GM21825 (cell line): ENCODE measurements at regions not wholly inside any gene's neighbourhood (a gene's known extent, or its start where the extent isn't known, plus 50 kb on each side); places are given as distances from the start of the nearest gene placed in this dataset.
A peak's percentile ranks its signal among the peaks of the same experiment; 100 is the strongest.
"Not testable (repeated sequence)": the region's sequence is repeated elsewhere in the genome, so short reads cannot be mapped to it uniquely, and the experiment has no call there.

Experiments
- ATAC-seq: cut with Tn5 transposase; IDR thresholded peaks from one replicate; pipeline ENCODE4 v1.9.1; 2021; ENCODE audit warnings: mild to moderate bottlenecking, moderate library complexity; ENCODE audit not compliant: unreplicated experiment

DNA sequence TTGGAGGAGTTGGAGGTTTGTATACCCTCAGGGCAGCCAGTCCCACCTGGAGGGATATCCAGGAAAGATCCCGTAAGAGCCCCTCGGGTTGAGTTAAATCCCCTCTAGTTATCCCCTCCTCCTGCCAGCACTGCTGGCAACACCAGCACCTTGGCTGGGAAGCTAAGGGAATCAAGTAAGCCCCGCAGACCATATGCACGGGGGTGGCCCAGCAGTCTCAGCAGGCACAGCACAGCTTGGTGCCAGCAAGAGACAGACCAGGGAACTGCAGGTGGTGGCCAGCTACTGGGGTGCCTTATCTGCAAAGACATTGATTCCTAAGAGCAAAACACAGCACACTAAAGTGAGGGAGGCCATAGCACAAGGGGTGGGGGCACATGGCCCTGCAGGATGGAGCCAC lies 173.8 kb downstream of the GOLGA6L4 start:
- not testable (repeated sequence) for ATAC-seq

GRCh38 chr15:84421513-84422181 lies 179.2 kb upstream of the ZSCAN2 start:
- not testable (repeated sequence) for ATAC-seq

DNA sequence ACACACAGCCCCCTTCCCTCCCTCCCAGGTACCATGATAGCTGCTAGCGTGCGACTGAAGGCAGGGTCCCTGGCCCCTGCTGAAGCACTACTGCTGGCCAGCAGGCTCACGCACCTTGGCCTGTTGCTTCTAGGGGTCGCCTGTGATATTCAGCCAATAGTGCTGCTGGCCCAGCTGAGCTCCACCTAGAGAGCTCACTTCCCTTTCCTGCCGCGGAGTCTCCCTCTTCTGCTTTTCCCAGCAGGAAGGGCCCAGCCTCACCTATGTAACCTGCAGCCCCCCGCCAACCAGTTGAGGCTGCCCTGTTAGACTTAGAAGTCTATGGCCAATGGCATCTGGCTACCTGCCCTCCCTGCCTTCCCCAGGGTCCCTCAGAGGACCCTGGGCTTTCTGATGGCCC lies 175.5 kb upstream of the ZSCAN2 start:
- not testable (repeated sequence) for ATAC-seq

- ATAC-seq: not testable (repeated sequence)
These were observed 127.4 kb upstream of the ZSCAN2 start for GRCh38 chr15:84473305-84473877.

- not testable (repeated sequence) for ATAC-seq
These were observed 124.3 kb upstream of the ZSCAN2 start for GRCh38 chr15:84476364-84477033.

DNA sequence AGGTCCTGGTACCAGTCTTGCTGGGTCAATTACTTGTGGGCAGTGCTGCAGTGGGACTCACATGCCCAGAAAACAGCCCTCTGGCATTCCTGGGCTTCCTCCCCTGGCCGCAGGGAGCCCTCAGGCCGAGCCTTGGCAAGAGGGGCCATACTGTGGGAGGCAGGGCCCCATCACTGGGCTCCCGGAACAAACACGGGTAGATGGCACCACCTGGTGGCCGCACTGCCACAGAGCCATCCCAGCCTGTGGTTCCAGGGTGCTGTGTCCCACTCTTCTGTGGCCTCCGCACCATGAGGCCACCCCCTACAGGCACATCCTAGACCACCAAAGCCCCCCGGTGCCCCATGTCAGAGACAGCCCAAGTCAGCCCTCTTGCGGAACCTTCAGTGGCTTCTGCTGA lies 123.3 kb upstream of the ZSCAN2 start:
- ATAC-seq: peak; percentile 88

DNA sequence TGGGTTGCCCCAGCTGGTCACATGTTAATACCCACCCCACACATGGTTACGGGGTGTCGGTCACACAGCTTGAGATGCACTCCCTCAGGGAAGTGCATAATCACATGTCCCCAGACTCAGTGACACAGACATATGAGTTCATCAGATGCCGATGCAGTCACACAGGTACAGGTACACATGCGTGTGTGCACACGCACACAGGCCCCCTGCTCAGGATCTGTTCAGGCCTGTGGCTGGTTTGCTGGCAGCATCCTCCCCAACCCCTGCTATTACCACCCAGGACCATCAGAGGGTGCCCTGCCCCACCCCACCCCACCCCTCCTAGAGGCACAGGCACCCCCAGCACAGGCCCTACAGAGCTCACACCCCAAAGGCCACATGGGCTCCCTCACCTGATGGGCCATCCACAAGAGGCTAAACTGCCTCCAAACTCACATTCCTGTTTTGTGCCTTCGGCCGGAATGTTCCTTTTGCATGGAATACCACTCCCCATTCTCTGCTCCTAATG lies 120.6 kb upstream of the ZSCAN2 start:
- not testable (repeated sequence) for ATAC-seq

DNA sequence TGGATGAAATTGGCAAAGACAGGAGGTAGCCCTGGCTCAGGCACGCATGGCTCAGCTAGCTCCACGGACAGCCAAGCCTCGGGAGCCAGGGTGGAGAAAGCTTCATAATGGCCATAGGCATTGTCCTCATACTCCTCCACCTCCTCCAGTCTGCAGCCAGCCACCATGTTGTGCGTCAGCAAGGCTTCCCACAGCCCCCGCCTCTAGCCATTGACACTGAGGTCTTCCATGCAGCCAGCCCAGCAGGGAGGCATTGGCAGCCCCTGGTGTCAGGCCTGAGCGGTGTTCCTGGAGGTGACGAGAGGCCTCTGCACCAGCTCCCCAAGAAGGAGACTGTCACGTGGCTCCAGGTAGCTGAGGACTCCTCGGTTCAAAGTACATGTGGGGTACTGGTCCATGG lies 117.0 kb upstream of the ZSCAN2 start:
- not testable (repeated sequence) for ATAC-seq

GRCh38 chr15:84500165-84500889 lies 100.5 kb upstream of the ZSCAN2 start:
- ATAC-seq: not testable (repeated sequence)

- ATAC-seq: not testable (repeated sequence)
These were observed 97.7 kb upstream of the ZSCAN2 start for GRCh38 chr15:84503101-84503500.

DNA sequence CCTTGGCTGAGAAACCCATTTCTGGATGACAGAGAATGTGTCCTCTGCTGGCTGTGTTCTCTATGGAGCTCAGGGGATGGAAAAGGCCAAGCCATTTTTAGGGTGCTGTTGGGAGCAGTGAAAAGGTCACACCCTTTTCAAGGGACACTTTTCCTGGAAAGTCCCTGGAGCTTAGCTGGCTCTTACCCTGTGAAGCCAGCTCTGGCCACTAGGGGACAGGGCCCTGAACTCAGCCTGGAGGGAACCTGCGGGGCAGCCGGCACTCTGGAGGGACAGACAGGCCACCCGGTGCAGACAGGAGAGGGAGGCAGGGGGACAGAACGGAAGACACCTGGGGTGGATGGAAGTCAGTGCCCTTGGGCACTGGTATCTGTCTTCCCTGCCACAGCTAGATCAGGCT lies 95.3 kb upstream of the ZSCAN2 start:
- not testable (repeated sequence) for ATAC-seq

DNA sequence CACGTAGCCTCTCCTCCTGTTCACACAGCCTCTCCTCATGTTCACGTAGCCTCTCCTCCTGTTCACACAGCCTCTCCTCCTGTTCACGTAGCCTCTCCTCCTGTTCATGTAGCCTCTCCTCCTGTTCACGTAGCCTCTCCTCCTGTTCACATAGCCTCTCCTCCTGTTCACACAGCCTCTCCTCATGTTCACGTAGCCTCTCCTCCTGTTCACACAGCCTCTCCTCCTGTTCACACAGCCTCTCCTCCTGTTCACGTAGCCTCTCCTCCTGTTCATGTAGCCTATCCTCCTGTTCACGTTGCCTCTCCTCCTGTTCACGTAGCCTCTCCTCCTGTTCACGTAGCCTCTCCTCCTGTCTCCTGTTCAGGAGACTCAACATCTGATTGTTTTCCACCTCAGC lies 88.5 kb upstream of the ZSCAN2 start:
- ATAC-seq: not testable (repeated sequence)

DNA sequence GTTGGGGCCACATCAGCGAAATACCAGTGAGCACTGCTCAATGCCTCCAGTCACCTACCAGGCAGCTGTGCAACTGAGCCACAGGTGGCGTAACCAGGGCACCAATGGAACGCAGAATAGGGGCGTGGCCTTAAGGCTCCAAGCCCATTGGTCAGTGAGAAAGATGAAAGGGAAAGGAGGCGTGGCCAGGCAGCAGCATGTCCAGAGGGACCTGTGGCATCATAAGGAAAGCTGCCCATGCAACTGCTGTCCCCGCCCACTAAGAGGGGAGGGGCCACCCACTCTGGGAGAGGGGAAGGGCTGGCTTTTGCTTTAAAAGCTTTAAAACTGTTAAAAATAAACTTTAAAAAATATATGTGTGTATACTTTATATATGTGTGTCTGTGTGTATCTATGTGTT lies 84.0 kb upstream of the ZSCAN2 start:
- not testable (repeated sequence) for ATAC-seq

DNA sequence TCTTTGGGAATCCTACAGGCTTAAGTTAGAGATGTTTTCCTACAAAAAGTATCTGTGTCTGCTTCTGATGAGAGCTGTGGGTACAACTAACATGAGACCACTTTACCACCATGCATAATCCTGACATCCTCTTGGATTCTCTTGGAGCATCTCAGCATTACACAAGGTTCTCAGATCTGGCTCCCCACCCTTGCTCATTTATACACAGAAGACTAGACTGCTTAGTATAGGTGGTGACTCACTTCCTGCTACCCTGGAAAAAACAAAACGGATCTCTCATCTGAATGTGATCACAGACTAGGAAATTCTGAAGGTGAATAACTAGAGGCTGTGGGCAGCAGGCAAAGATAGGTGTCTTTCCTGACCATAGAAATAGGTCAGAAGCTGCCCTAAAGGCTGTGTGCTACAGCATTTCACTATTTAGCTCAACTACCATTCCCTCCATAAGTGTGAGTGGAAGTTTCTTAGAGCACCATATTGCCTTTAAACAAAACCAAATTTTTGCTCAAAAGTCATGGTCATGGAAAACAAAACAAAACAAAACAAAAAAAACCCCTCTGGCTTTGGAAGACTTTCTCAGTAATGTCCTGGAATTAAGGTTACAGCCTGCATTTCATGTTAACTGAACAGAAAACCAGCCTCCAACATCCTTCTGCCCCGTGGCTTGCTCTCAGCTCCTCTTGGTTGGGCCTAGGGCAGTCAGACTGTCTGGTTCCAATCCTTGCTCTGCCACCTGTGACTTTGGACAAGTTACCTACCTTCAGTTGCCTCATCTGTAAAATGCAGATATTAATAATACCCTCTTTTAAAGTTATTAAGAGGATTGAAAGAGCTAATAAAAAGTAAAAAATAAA lies 75.1 kb upstream of the ZSCAN2 start:
- not testable (repeated sequence) for ATAC-seq

- ATAC-seq: not testable (repeated sequence)
These were observed 70.1 kb upstream of the ZSCAN2 start for GRCh38 chr15:84530751-84531150.

DNA sequence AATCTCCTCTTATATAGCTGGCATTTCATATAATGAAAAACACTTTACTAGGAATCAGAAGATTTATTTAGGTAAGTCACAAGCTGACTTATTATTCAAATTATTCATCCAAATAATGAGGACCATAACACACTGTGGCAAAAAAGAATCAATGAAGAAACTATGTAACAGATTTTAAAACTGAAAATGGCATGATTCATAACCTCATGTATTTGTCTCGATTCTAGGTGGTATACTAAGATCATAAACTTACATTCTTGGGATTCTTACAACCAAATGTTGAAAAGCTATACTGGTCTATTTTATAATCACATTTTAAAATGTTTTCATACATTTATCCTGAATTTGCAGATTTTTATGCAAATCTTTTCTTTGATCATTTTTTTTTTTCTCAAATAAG lies 69.6 kb upstream of the ZSCAN2 start:
- not testable (repeated sequence) for ATAC-seq

DNA sequence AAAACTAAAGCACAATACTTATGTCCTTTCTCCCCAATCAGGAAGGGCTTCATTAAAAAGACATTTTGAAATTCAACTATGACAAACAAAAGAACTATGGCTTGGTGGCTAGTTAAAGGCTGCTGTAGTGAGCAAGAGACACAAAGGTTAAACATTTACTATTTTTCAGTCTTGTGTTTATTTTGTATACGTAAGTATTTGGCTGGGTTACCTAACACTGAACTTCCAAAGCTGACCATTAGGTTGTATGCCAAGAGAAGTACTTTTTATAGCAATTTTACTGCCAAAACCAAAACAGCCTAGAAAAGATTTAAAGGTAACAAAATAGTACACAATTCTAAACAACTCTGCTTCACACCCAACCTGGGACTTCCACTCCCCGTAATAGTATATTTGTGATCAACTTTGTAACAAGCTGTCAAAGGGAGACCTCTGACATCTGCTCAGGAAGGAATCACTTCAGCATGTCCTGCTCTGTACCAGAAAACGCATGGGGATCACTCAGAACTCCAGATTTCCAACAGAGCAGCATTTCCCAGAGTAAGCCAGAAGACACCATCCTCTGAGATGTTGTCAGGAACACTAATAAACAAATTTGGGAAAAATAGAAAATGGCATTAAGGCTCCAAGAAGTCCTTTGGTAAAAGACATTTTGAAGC lies 69.0 kb upstream of the ZSCAN2 start:
- not testable (repeated sequence) for ATAC-seq

- not testable (repeated sequence) for ATAC-seq
These were observed 67.1 kb upstream of the ZSCAN2 start for GRCh38 chr15:84533705-84534104.

DNA sequence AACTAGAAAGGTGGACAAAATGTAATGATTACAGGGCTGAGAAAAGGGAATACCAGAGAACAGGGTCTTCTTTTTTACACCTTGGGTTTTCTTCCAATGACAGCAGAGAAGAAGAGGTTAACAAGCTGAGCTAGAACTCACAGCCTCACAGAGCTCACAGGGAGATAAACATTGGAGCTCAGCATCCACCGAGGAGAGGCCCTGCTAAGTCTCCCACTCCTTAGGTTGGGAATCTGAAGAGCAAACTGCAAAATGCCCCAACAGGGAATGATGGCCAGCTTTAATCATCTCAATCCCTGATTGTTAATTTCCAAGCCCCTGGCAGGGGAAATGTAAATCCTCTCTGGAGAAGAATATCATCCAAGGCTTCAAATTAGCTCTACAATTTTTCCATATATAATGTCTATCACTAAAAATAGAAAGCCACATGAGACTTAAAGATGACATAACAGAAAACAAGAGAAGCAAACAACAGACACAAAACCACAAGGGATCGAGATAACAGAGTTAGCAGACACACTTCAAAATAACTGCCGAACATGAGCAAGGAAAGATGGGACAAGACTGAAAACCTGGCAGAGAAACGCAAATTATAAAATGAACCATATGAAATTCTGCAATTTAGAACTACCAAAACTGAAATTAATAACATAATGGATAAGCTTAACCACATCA lies 66.1 kb upstream of the ZSCAN2 start:
- not testable (repeated sequence) for ATAC-seq
